ENCODE measurements at regions not wholly inside any gene's neighbourhood (a gene's known extent, or its start where the extent isn't known, plus 50 kb on each side); places are given as distances from the start of the nearest gene placed in this dataset.

DNA sequence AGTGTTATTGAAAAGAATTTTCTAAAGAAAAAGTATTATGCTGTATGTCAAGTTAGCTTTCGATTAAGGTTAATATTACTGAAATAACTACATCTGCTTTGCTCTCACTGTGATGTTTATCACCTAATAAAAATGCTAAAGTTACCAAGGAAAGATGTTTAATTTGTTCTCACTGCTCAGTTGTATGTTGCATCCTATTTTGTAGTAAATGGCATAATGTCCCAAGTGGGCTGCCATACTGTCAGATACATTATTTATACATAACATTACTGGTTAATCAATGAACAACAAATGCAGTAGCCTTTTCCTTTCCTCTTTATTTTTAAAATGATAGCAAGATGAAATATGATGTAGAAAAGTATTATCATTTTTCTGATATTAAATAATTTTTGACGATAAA, 226.3 kb upstream of the DACH1 start:
- TF ChIP-seq, protein P1, sequence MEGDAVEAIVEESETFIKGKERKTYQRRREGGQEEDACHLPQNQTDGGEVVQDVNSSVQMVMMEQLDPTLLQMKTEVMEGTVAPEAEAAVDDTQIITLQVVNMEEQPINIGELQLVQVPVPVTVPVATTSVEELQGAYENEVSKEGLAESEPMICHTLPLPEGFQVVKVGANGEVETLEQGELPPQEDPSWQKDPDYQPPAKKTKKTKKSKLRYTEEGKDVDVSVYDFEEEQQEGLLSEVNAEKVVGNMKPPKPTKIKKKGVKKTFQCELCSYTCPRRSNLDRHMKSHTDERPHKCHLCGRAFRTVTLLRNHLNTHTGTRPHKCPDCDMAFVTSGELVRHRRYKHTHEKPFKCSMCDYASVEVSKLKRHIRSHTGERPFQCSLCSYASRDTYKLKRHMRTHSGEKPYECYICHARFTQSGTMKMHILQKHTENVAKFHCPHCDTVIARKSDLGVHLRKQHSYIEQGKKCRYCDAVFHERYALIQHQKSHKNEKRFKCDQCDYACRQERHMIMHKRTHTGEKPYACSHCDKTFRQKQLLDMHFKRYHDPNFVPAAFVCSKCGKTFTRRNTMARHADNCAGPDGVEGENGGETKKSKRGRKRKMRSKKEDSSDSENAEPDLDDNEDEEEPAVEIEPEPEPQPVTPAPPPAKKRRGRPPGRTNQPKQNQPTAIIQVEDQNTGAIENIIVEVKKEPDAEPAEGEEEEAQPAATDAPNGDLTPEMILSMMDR (IDR thresholded peaks at IDR 0.05; ENCODE audit: low read depth, low read length): no peak
- no peak for TF ChIP-seq POLR2A (IDR thresholded peaks at IDR 0.05; ENCODE audit: extremely low read depth, insufficient read length)
